T-cell (primary cell): ENCODE measurements at regions not wholly inside any gene's neighbourhood (a gene's known extent, or its start where the extent isn't known, plus 50 kb on each side); places are given as distances from the start of the nearest gene placed in this dataset.

Experiments
- ATAC-seq, 4 experiments: fragments of 200-7000 bp in 3 of 4; fragments of 150-1000 bp in 1 of 4; cut with Tn5 transposase; replicated peaks in 1 of 4; 1 replicate in 3 of 4; 2 replicates in 1 of 4; pipeline ENCODE4 v1.10.0; 2021; ENCODE audit warnings: moderate library complexity in 3 of 4, mild to moderate bottlenecking in 2 of 4, moderate number of reproducible peaks in 1 of 4
- CTCF ChIA-PET, 2 donors: fragments of 300-600 bp; sonication (Branson Sonifier 250); formaldehyde crosslinking; loops; one replicate each; lab custom pipeline; 2022; ENCODE audit warnings: antibody characterized with exemption in 2 of 2; lab: Charles Lee
- POLR2A ChIA-PET, 2 donors: fragments of 300-600 bp; sonication (Branson Sonifier 250); formaldehyde crosslinking; loops; one replicate each; lab custom pipeline; 2022; ENCODE audit warnings: antibody characterized with exemption in 2 of 2; lab: Charles Lee
- DNase-seq, 35 experiments: peaks; one replicate each; pipeline versions ENCODE4 v3.0.0 to v3.0.0-alpha.2; 2013 to 2023
- H3K27ac ChIP-seq: one replicate; pipeline ENCODE4 v1.5.1; 2013; ENCODE audit warnings: low read length
- H3K27me3 ChIP-seq, 2 experiments: replicated peaks in 1 of 2; 1 replicate in 1 of 2; 2 replicates in 1 of 2; pipeline versions ENCODE4 v1.6.1 to v1.7.0; 2013; ENCODE audit warnings: low read length in 1 of 2, mixed read lengths in 1 of 2; ENCODE audit not compliant: control insufficient read depth in 2 of 2, insufficient read depth in 2 of 2; ENCODE audit errors: extremely low read depth in 1 of 2
- H3K36me3 ChIP-seq, 2 donors: 1 replicate in 1 of 2; 2 replicates in 1 of 2; pipeline versions ENCODE4 v1.6.1 to v1.7.0; 2013; ENCODE audit warnings: low read length in 1 of 2; ENCODE audit not compliant: control insufficient read depth in 2 of 2, insufficient read depth in 1 of 2; ENCODE audit errors: extremely low read depth in 1 of 2
- H3K4me1 ChIP-seq, 2 experiments: 1 replicate in 1 of 2; 2 replicates in 1 of 2; pipeline versions ENCODE4 v1.6.1 to v1.7.0; 2013; ENCODE audit warnings: low read length in 2 of 2, mixed read lengths in 1 of 2; ENCODE audit not compliant: insufficient read depth in 2 of 2, control insufficient read depth in 1 of 2; ENCODE audit errors: extremely low read depth in 1 of 2
- H3K4me3 ChIP-seq, 2 donors: 1 replicate in 1 of 2; 2 replicates in 1 of 2; pipeline versions ENCODE4 v1.5.1 to v1.7.0; 2013; ENCODE audit warnings: mild to moderate bottlenecking in 2 of 2, low read length in 1 of 2, moderate library complexity in 1 of 2; ENCODE audit not compliant: control insufficient read depth in 1 of 2; ENCODE audit errors: extremely low read depth in 1 of 2
- H3K9me3 ChIP-seq: 2 replicates; pipeline ENCODE4 v1.7.0; 2013
- H3K27ac Mint-ChIP-seq, 2 donors: one replicate each; pipeline ENCODE4 v1.8.0; 2020 to 2021; ENCODE audit warnings: mild to moderate bottlenecking in 2 of 2, mixed read lengths in 2 of 2
- H3K27me3 Mint-ChIP-seq, 2 donors: one replicate each; pipeline ENCODE4 v1.8.0; 2021 to 2022; ENCODE audit warnings: mixed read lengths in 2 of 2
- H3K36me3 Mint-ChIP-seq: one replicate; pipeline ENCODE4 v1.8.0; 2021; ENCODE audit warnings: mixed read lengths
- H3K4me1 Mint-ChIP-seq, 3 donors: one replicate each; pipeline ENCODE4 v1.8.0; 2020 to 2022; ENCODE audit warnings: mixed read lengths in 3 of 3, mild to moderate bottlenecking in 1 of 3
- H3K4me3 Mint-ChIP-seq, 3 donors: one replicate each; pipeline ENCODE4 v1.8.0; 2020 to 2022; ENCODE audit warnings: mild to moderate bottlenecking in 3 of 3, mixed read lengths in 3 of 3, moderate library complexity in 3 of 3
- H3K9me3 Mint-ChIP-seq, 3 donors: one replicate each; pipeline ENCODE4 v1.8.0; 2020 to 2022; ENCODE audit warnings: mixed read lengths in 3 of 3
- WGBS: methylation state at CpG from one replicate; pipeline ENCODE4 v1.1.5; 2013; ENCODE audit warnings: missing lambda C conversion rate; ENCODE audit not compliant: insufficient coverage; 5-methylcytosine and 5-hydroxymethylcytosine counted together

- WGBS = 38% methylated on average over 1 of the region's 2 CpGs
- Mint-ChIP-seq H3K27ac (no peak overlapping the region), H3K4me3 (no peak overlapping the region), H3K4me1 (no peaks in the 10 kb centered on the region), H3K36me3 (no peaks in the 10 kb centered on the region), H3K9me3 (no peaks in the 10 kb centered on the region), H3K27me3 (peaks cover 0 to 3% of the 10 kb centered on the region in 2 donors)
- Histone ChIP-seq H3K9me3 (no peaks in the 10 kb centered on the region), H3K4me3 (no peak overlapping the region), H3K36me3 (no peaks in the 10 kb centered on the region), H3K27ac (no peak overlapping the region), H3K4me1 (no peaks in the 10 kb centered on the region), H3K27me3 (no peaks in the 10 kb centered on the region)
- DNase-seq (no peak), ATAC-seq (no peak)
- ChIA-PET POLR2A (no interaction called here), CTCF (no interaction called here)
Measured at GRCh38 chr5:41621420-41621819, 111.0 kb upstream of the PLCXD3 start.

DNA sequence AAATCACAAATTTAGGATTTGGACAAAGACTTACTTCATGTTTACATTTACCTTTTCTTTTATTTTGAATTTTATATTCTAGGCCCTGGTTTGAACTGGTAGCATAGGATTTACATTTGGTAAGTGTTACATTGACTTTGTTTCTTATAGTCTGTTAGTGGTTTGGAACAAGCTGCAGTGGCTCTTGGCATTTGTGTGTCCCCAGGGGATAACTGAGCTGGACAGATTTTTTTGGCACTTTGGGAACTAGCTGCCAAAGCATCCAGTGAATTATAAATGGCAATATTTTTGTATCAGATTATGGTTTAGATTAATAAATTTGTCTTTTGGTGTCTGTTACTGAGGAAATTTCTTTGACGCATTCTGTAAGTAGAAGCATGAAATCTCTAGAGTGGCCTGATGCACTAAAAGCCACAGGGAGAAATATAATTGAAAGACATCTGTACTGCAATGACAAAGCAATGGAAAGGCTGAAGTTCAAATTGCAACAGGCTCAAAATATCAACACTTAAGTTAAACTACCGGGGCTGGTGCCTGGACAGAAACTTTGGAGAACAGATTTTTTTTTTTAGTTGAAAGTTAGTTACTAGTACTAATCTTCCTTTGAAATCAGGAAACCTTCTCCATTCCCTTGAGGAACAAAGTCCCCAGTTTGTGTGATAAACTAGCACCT is 107.6 kb upstream of the PLCXD3 start:
- Mint-ChIP-seq H3K9me3 (no peaks in the 10 kb centered on the region), H3K27ac (no peak overlapping the region), H3K36me3 (no peaks in the 10 kb centered on the region), H3K27me3 (peaks cover 0 to 3% of the 10 kb centered on the region in 2 donors), H3K4me3 (no peak overlapping the region), H3K4me1 (no peaks in the 10 kb centered on the region)
- no peak for DNase-seq
- H3K9me3 ChIP-seq = no peaks in the 10 kb centered on the region
- ChIA-PET POLR2A (no interaction called here), CTCF (no interaction called here)
- H3K27me3 ChIP-seq = no peaks in the 10 kb centered on the region
- no peak overlapping the region for H3K4me3 ChIP-seq
- WGBS = 100% methylated on average over 1 of the region's 2 CpGs
- no peak overlapping the region for H3K27ac ChIP-seq
- no peak for ATAC-seq
- H3K4me1 ChIP-seq = no peaks in the 10 kb centered on the region
- no peaks in the 10 kb centered on the region for H3K36me3 ChIP-seq

- Mint-ChIP-seq H3K36me3 (no peaks in the 10 kb centered on the region), H3K4me3 (no peak overlapping the region), H3K9me3 (peaks cover 0 to 14% (median 6%) of the 10 kb centered on the region in 3 donors), H3K27me3 (no peaks in the 10 kb centered on the region), H3K4me1 (no peaks in the 10 kb centered on the region), H3K27ac (no peak overlapping the region)
- Histone ChIP-seq H3K36me3 (no peaks in the 10 kb centered on the region), H3K4me1 (no peaks in the 10 kb centered on the region), H3K27me3 (no peaks in the 10 kb centered on the region), H3K9me3 (no peaks in the 10 kb centered on the region), H3K4me3 (no peak overlapping the region), H3K27ac (no peak overlapping the region)
- ChIA-PET CTCF (no interaction called here), POLR2A (no interaction called here)
- DNase-seq (no peak), ATAC-seq (no peak)
- no CpG with 5 or more reads among the region's 1 CpG for WGBS
Measured at GRCh38 chr5:41610386-41610785, 100.0 kb upstream of the PLCXD3 start.

GRCh38 chr5:41600731-41601130 is 90.3 kb upstream of the PLCXD3 start:
- H3K27ac Mint-ChIP-seq = no peak overlapping the region
- no peaks in the 10 kb centered on the region for H3K36me3 ChIP-seq
- POLR2A ChIA-PET = no interaction called here
- CTCF ChIA-PET = no interaction called here
- 82% methylated on average over 2 of the region's 2 CpGs for WGBS
- no peaks in the 10 kb centered on the region for H3K36me3 Mint-ChIP-seq
- no peaks in the 10 kb centered on the region for H3K27me3 ChIP-seq
- H3K4me1 Mint-ChIP-seq = no peaks in the 10 kb centered on the region
- H3K9me3 ChIP-seq = no peaks in the 10 kb centered on the region
- H3K27me3 Mint-ChIP-seq = no peaks in the 10 kb centered on the region
- ATAC-seq = no peak
- no peak overlapping the region for H3K4me3 Mint-ChIP-seq
- no peak for DNase-seq
- no peak overlapping the region for H3K4me3 ChIP-seq
- H3K4me1 ChIP-seq = no peaks in the 10 kb centered on the region
- H3K9me3 Mint-ChIP-seq = peaks cover 0 to 7% (median 3%) of the 10 kb centered on the region in 3 donors
- no peak overlapping the region for H3K27ac ChIP-seq

GRCh38 chr5:41598011-41598410 is 87.6 kb upstream of the PLCXD3 start:
- DNase-seq (no peak), ATAC-seq (no peak)
- H3K27me3 ChIP-seq = no peaks in the 10 kb centered on the region
- Mint-ChIP-seq H3K27me3 (no peaks in the 10 kb centered on the region), H3K27ac (no peak overlapping the region), H3K4me3 (no peak overlapping the region), H3K4me1 (no peaks in the 10 kb centered on the region), H3K36me3 (no peaks in the 10 kb centered on the region), H3K9me3 (peaks cover 0 to 8% (median 0%) of the 10 kb centered on the region in 3 donors)
- POLR2A ChIA-PET = no interaction called here
- no peaks in the 10 kb centered on the region for H3K36me3 ChIP-seq
- H3K27ac ChIP-seq = no peak overlapping the region
- H3K9me3 ChIP-seq = no peaks in the 10 kb centered on the region
- CTCF ChIA-PET = no interaction called here
- no peaks in the 10 kb centered on the region for H3K4me1 ChIP-seq
- no peak overlapping the region for H3K4me3 ChIP-seq

DNA sequence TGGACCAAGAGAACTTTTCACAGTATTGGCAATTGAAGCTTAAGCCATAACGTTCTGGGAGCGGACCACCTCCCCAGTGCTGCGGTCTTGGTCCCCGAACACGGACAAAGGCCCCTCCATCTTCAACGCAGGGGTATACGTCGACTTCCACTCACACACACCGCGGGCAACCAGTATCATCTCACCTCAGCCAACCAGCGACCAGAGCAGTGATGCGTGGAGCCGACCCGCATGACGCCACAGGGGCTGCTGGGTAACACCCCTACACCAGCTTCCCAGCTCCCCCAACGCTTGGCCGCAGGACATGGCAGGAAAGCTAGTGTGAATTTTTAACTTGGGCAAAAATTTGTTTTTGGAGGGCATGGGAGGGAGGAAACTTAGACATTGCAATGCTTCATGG is 77.3 kb upstream of the PLCXD3 start:
- no peak overlapping the region for H3K4me3 Mint-ChIP-seq

More for the DNA sequence above, 77.3 kb upstream of the PLCXD3 start:
- no peaks in the 10 kb centered on the region for H3K36me3 Mint-ChIP-seq
- Histone ChIP-seq H3K4me1 (no peaks in the 10 kb centered on the region), H3K27ac (no peak overlapping the region), H3K9me3 (no peaks in the 10 kb centered on the region), H3K36me3 (no peaks in the 10 kb centered on the region), H3K27me3 (no peaks in the 10 kb centered on the region), H3K4me3 (no peak overlapping the region)
- CTCF ChIA-PET = no interaction called here
- POLR2A ChIA-PET = no interaction called here
- no peaks in the 10 kb centered on the region for H3K27me3 Mint-ChIP-seq
- peaks cover 0 to 7% (median 2%) of the 10 kb centered on the region in 3 donors for H3K9me3 Mint-ChIP-seq
- DNase-seq (no peak), ATAC-seq (no peak)
- WGBS = 96% methylated on average over 11 of the region's 17 CpGs
- no peak overlapping the region for H3K27ac Mint-ChIP-seq
- H3K4me1 Mint-ChIP-seq = no peaks in the 10 kb centered on the region
